ENCODE measurements at regions not wholly inside any gene's neighbourhood (a gene's known extent, or its start where the extent isn't known, plus 50 kb on each side); places are given as distances from the start of the nearest gene placed in this dataset.

DNA sequence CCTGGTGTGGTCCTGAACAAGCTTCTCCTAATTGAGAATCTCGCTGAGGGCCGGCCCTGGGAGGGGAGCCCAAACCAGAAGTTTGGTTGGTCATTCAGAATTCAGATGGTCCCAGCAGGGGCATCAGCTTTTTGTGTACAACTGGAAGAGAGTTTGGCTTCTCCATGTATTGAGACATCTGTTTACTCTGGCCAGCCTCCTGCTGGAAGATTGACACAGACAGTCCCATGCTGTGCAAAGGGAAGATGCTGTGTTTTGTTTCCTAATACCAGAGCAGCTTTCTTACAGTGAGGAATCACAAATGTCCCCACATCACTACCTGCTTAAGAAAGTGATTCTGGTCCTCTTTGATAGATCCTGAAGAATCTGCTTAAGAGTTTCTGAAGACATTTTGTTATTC lies 97.8 kb downstream of the PLEKHG1 start:
- no peak for TF ChIP-seq MYC (IDR thresholded peaks at IDR 0.05; ENCODE audit: insufficient read depth, insufficient read length, insufficient replicate concordance, low read length, severe bottlenecking)
- no peak for TF ChIP-seq CTCF (IDR thresholded peaks at IDR 0.05 in 2 of 3, conservative IDR thresholded peaks at IDR 0.05 in 1 of 3; ENCODE audit: control insufficient read depth in 2 of 3, extremely low read depth in 1 of 3, insufficient read depth in 1 of 3, low read depth in 3 of 3, low read length in 3 of 3)
- no peak for TF ChIP-seq ZZZ3 (IDR thresholded peaks at IDR 0.05; ENCODE audit: control insufficient read depth, insufficient read length, low read depth)
- TF ChIP-seq SKIL (IDR thresholded peaks at IDR 0.05; ENCODE audit: low read depth, poor library complexity, severe bottlenecking) = no peak
- no peak for TF ChIP-seq SP1 (IDR thresholded peaks at IDR 0.05; ENCODE audit: low read depth, low read length)
- TF ChIP-seq POLR2AphosphoS5 (IDR thresholded peaks at IDR 0.05; ENCODE audit: low read length) = no peak
- no peak for TF ChIP-seq CHD1 (IDR thresholded peaks at IDR 0.05; ENCODE audit: low read depth, low read length)
- TF ChIP-seq TCF12 (IDR thresholded peaks at IDR 0.05; ENCODE audit: low read depth, low read length) = no peak
- TF ChIP-seq SRF (IDR thresholded peaks at IDR 0.05; ENCODE audit: low read depth in 2 of 2, low read length in 2 of 2) = no peak
- TF ChIP-seq ATF7 (IDR thresholded peaks at IDR 0.05; ENCODE audit: low read depth) = no peak
- TF ChIP-seq, protein P1, sequence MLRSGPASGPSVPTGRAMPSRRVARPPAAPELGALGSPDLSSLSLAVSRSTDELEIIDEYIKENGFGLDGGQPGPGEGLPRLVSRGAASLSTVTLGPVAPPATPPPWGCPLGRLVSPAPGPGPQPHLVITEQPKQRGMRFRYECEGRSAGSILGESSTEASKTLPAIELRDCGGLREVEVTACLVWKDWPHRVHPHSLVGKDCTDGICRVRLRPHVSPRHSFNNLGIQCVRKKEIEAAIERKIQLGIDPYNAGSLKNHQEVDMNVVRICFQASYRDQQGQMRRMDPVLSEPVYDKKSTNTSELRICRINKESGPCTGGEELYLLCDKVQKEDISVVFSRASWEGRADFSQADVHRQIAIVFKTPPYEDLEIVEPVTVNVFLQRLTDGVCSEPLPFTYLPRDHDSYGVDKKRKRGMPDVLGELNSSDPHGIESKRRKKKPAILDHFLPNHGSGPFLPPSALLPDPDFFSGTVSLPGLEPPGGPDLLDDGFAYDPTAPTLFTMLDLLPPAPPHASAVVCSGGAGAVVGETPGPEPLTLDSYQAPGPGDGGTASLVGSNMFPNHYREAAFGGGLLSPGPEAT (IDR thresholded peaks at IDR 0.05; ENCODE audit: low read depth) = no peak
- no peak for TF ChIP-seq EP300 (IDR thresholded peaks at IDR 0.05; ENCODE audit: borderline replicate concordance in 1 of 2, control insufficient read depth in 1 of 2, low read depth in 2 of 2, low read length in 2 of 2)
- no peak for TF ChIP-seq MTA3 (IDR thresholded peaks at IDR 0.05; ENCODE audit: borderline replicate concordance, low read length)

Data from GM12878 (cell line).